ENCODE measurements at regions not wholly inside any gene's neighbourhood (a gene's known extent, or its start where the extent isn't known, plus 50 kb on each side); places are given as distances from the start of the nearest gene placed in this dataset.
A peak's percentile ranks its signal among the peaks of the same experiment; 100 is the strongest.

DNA sequence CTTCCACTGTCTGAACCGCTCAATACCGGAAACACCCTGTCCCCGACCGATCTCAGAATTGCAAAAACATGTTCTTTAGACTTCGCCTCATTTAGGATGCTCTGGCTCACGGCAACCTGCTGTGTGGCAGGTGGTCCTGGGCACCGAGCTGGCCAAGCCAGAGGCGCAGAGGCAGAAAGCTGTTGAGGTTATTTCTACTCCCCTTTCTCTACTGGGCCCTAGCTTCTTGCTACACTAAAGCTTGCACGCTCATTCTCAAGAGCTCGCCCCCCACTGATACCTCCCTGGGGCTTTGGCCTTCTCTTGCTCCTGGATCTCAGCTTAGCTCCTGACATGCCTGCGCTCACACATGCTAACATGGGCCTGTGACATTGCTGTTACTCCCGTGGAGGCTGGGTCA lies 417.4 kb downstream of the LPIN1 start:
- Mint-ChIP-seq H3K27ac (no peak overlapping the region), H3K27me3 (peaks cover 3% of the 10 kb centered on the region), H3K4me1 (ENCODE audit: low read depth) (peaks cover 12% of the 10 kb centered on the region), H3K36me3 (ENCODE audit: insufficient read depth) (no peaks in the 10 kb centered on the region), H3K9me3 (ENCODE audit: low read depth) (no peaks in the 10 kb centered on the region), H3K4me3 (ENCODE audit: low read depth) (no peak overlapping the region)
- TF ChIP-seq, protein P1, sequence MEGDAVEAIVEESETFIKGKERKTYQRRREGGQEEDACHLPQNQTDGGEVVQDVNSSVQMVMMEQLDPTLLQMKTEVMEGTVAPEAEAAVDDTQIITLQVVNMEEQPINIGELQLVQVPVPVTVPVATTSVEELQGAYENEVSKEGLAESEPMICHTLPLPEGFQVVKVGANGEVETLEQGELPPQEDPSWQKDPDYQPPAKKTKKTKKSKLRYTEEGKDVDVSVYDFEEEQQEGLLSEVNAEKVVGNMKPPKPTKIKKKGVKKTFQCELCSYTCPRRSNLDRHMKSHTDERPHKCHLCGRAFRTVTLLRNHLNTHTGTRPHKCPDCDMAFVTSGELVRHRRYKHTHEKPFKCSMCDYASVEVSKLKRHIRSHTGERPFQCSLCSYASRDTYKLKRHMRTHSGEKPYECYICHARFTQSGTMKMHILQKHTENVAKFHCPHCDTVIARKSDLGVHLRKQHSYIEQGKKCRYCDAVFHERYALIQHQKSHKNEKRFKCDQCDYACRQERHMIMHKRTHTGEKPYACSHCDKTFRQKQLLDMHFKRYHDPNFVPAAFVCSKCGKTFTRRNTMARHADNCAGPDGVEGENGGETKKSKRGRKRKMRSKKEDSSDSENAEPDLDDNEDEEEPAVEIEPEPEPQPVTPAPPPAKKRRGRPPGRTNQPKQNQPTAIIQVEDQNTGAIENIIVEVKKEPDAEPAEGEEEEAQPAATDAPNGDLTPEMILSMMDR (IDR thresholded peaks at IDR 0.05; ENCODE audit: unreplicated experiment), result no peak
- no peak for DNase-seq (ENCODE audit: low spot score, unreplicated experiment)

DNA sequence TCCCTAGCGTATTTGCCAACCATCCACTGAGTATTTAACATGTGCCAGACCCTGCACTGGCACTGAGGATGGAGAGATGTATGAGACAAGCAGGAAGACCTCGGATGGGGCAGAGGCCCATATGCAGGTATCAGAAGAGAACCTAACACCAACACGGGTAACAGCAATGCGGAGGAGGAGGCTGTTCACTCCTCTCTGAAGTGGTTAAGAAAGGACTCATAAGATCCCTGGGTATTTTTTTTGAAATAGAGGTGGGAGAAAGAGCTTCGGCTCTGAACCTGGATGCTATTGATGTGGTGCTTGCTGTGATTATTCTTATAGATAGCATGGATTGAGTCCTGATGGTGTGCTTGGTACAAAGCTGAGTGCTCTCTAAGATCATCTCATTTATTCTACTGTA lies 418.3 kb downstream of the LPIN1 start:
- no peak overlapping the region for H3K27ac Mint-ChIP-seq
- peaks cover 17% of the 10 kb centered on the region for H3K4me1 Mint-ChIP-seq (ENCODE audit: low read depth)
- no peaks in the 10 kb centered on the region for H3K9me3 Mint-ChIP-seq (ENCODE audit: low read depth)
- DNase-seq (ENCODE audit: low spot score, unreplicated experiment), result no peak
- no peaks in the 10 kb centered on the region for H3K36me3 Mint-ChIP-seq (ENCODE audit: insufficient read depth)
- H3K27me3 Mint-ChIP-seq, result peaks cover 3% of the 10 kb centered on the region
- H3K4me3 Mint-ChIP-seq (ENCODE audit: low read depth), result no peak overlapping the region
- TF ChIP-seq, protein P1 (IDR thresholded peaks at IDR 0.05; ENCODE audit: unreplicated experiment), result no peak

DNA sequence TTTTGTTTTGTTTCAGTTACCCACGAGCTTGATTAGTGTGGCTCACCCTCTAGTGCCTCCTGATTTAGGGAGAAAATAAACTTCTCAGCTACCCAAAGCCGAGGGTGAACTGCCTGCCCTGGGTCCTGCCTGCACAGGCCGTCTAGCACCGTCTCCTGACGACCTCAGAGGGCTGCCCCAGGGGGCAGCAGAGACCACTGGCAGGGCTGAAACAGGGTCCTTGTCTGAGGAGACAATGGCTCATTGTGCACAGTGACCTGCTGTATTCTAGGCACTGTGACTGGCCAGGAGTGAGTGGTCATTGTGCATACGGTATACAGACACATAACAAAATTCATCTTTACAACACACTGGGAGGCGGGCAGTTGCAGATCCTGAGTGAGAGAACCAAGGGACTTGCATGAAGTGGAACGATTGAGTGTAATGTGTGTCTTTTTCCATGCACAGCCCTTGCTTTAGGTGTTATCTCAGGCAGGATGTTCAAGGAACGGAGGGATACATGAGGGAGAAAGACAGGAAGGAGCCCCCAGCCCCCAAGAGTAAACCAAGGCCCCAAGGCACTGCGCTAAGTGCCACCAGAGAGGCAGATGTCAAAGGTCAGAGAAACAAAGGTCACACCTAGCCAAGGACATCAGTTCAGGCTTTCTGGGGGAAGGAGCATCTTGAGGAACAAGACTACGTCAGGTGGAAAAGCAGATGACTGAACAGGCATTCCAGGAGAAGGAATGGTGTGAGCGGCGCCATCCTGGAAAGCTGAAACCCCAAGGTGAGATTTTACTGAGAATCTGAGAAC lies 421.3 kb downstream of the LPIN1 start:
- TF ChIP-seq, protein P1 (IDR thresholded peaks at IDR 0.05; ENCODE audit: unreplicated experiment), result peak; percentile 76
- H3K36me3 Mint-ChIP-seq (ENCODE audit: insufficient read depth), result no peaks in the 10 kb centered on the region
- peaks cover 17% of the 10 kb centered on the region for H3K4me1 Mint-ChIP-seq (ENCODE audit: low read depth)
- H3K27me3 Mint-ChIP-seq, result no peaks in the 10 kb centered on the region
- no peaks in the 10 kb centered on the region for H3K9me3 Mint-ChIP-seq (ENCODE audit: low read depth)
- H3K4me3 Mint-ChIP-seq (ENCODE audit: low read depth), result no peak overlapping the region
- H3K27ac Mint-ChIP-seq, result peak overlapping the region; percentile 19
- peak; percentile 54 for DNase-seq (ENCODE audit: low spot score, unreplicated experiment)

DNA sequence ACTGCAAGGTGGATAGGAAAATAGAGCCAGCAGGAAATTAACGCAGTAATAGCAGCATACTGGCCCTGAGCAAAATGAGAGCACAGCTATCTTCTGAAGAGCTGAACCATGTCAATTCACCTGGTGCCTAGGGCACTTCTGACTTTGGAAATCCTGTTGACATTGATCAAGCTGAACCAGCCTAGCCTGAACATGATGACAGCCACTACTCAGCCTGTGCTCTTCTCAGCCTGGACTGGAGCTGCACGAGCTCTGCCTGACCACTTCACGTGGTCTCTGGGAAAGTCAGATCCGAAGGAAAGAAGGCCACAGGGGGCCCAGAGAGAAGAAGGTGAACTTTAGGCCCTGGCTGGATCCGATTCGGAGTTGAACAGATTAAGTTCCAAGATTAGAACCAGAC lies 421.9 kb downstream of the LPIN1 start:
- H3K4me3 Mint-ChIP-seq (ENCODE audit: low read depth), result no peak overlapping the region
- H3K4me1 Mint-ChIP-seq (ENCODE audit: low read depth), result peaks cover 17% of the 10 kb centered on the region
- H3K27me3 Mint-ChIP-seq, result no peaks in the 10 kb centered on the region
- H3K27ac Mint-ChIP-seq, result peak overlapping the region; percentile 12
- no peaks in the 10 kb centered on the region for H3K36me3 Mint-ChIP-seq (ENCODE audit: insufficient read depth)
- TF ChIP-seq, protein P1 (IDR thresholded peaks at IDR 0.05; ENCODE audit: unreplicated experiment), result no peak
- H3K9me3 Mint-ChIP-seq (ENCODE audit: low read depth), result no peaks in the 10 kb centered on the region
- no peak for DNase-seq (ENCODE audit: low spot score, unreplicated experiment)

DNA sequence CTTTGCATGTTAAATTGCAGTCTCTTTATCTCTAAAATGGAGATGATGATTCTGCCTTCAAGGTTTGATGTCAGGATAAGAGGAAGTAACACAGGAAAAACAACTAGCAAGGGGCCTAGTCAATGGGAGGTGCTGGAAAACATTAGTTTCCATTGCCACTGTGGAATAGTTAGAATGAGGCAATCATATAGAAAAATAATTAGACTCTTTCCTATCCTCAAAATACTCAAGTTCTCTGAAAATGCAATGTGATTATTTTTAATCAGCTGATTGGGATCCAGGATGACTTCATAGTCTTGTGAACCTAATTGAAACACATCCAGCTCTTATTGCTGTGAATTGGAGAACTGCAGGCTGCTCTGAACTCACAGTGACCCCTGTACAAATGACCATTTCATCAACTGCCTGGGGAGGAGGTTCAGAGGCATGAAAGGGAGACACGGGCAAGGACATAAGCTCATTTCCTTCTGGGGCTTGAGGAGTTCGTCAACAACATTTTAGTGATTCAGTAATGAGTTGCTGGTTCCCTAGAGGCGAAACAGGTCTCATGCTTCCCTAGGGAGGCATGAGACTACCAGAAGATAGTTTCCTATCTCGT lies 422.5 kb downstream of the LPIN1 start:
- Mint-ChIP-seq H3K4me3 (ENCODE audit: low read depth) (no peak overlapping the region), H3K36me3 (ENCODE audit: insufficient read depth) (no peaks in the 10 kb centered on the region), H3K9me3 (ENCODE audit: low read depth) (no peaks in the 10 kb centered on the region), H3K27ac (no peak overlapping the region), H3K27me3 (no peaks in the 10 kb centered on the region), H3K4me1 (ENCODE audit: low read depth) (peaks cover 17% of the 10 kb centered on the region)
- no peak for DNase-seq (ENCODE audit: low spot score, unreplicated experiment)
- TF ChIP-seq, protein P1 (IDR thresholded peaks at IDR 0.05; ENCODE audit: unreplicated experiment), result no peak

All from progenitor cell of endocrine pancreas (in vitro differentiated cells).